Peyer's patch (tissue), 4 donors: ENCODE measurements at regions not wholly inside any gene's neighbourhood (a gene's known extent, or its start where the extent isn't known, plus 50 kb on each side); places are given as distances from the start of the nearest gene placed in this dataset.

Experiments
- POLR2A ChIP-seq, 2 donors: fragments of 450-650 bp; IDR thresholded peaks; one replicate each; pipeline ENCODE4 v1.5.1; 2017; ENCODE audit warnings: antibody characterized with exemption in 2 of 2, mild to moderate bottlenecking in 2 of 2, moderate library complexity in 2 of 2
- TF ChIP-seq, protein P1 (sequence below), 6 experiments: fragments of 450-650 bp in 4 of 6; fragments of 200-600 bp in 2 of 6; sonication (generic) in 1 of 6; IDR thresholded peaks; one replicate each; pipeline ENCODE4 v1.5.1; 2017 to 2019; ENCODE audit warnings: antibody characterized with exemption in 6 of 6, mild to moderate bottlenecking in 3 of 6, moderate library complexity in 1 of 6

DNA sequence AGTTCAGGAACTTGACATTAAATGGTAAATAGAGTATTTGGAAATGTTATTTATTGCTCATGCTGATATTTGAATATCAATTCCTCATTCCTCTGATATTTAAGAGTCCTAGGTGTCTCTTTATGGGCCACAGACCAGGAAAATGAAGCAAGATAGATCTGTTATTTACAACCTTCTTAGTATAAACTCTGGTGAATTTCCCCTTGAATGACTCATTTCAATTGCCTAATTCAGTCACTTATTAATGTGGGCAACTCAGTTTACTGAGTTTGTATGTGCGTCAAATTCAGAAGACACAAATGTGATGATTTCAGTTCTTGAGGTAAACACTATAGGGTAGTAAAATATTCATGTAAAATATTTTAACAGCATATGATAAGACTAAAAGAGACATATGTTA is 1404.4 kb upstream of the PRMT6 start:
- TF ChIP-seq POLR2A (IDR thresholded peaks at IDR 0.05), result no peak
- TF ChIP-seq, protein P1, sequence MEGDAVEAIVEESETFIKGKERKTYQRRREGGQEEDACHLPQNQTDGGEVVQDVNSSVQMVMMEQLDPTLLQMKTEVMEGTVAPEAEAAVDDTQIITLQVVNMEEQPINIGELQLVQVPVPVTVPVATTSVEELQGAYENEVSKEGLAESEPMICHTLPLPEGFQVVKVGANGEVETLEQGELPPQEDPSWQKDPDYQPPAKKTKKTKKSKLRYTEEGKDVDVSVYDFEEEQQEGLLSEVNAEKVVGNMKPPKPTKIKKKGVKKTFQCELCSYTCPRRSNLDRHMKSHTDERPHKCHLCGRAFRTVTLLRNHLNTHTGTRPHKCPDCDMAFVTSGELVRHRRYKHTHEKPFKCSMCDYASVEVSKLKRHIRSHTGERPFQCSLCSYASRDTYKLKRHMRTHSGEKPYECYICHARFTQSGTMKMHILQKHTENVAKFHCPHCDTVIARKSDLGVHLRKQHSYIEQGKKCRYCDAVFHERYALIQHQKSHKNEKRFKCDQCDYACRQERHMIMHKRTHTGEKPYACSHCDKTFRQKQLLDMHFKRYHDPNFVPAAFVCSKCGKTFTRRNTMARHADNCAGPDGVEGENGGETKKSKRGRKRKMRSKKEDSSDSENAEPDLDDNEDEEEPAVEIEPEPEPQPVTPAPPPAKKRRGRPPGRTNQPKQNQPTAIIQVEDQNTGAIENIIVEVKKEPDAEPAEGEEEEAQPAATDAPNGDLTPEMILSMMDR (IDR thresholded peaks at IDR 0.05), result no peak
